H1 (cell line): ENCODE measurements at regions not wholly inside any gene's neighbourhood (a gene's known extent, or its start where the extent isn't known, plus 50 kb on each side); places are given as distances from the start of the nearest gene placed in this dataset.

Experiments
- CBX5 ChIP-seq: fragments of 300-800, 300-1000 bp; sonication (generic); IDR thresholded peaks from 2 replicates; pipeline ENCODE4 v1.7.1; 2016; ENCODE audit warnings: antibody characterized with exemption, low read length, low read depth
- CHD1 ChIP-seq: IDR thresholded peaks from 2 replicates; pipeline ENCODE4 v1.6.1; 2012; ENCODE audit warnings: low read depth, low read length, improper control_type of control experiment
- NRF1 ChIP-seq: IDR thresholded peaks from 2 replicates; pipeline ENCODE4 v1.6.1; 2011; ENCODE audit warnings: mild to moderate bottlenecking, low read depth, low read length, improper control_type of control experiment
- SAP30 ChIP-seq: fragments of 300-600 bp; sonication (generic); IDR thresholded peaks from 2 replicates; pipeline ENCODE4 v1.7.1; 2012; ENCODE audit warnings: low read length, moderate library complexity, mild to moderate bottlenecking, inconsistent platforms; ENCODE audit not compliant: insufficient read depth, insufficient replicate concordance
- SRF ChIP-seq: IDR thresholded peaks from 2 replicates; pipeline ENCODE4 v1.6.1; 2011; ENCODE audit warnings: mild to moderate bottlenecking, low read depth, low read length, moderate library complexity
- TF ChIP-seq, protein P1 (sequence below): IDR thresholded peaks from 2 replicates; pipeline ENCODE4 v1.6.1; 2012; ENCODE audit warnings: inconsistent platforms

DNA sequence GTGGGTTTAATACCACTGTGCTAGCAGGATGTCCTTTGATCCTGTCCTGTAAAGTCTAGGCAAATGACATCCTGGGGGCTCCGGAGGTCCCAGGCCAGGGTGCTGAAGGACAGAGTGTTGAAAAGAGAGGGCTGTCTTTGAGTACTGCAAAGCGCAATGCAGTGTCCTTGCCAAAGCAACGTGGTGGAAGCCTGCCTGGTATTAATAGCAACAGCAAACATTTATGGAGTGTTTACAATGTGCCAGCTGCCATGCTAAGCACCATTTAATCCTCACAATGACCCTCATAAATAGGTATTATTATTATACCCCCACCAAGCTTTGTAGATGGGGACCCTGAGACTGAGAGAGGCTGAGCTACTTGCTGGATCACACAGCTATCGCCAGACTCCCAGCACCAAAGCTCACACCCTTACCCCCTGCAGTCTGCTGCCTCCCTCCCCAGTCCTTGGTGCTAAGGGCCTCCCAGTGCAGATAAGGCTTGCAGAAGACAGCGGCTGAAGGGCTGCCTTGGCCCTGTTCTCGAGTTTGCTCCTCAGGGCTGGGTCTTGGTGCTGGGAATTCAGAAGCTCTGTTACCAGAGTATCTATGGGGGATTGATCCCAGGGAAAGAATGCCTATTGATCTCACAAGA lies 427.7 kb downstream of the FUT8 start (continued):
- TF ChIP-seq, protein P1, sequence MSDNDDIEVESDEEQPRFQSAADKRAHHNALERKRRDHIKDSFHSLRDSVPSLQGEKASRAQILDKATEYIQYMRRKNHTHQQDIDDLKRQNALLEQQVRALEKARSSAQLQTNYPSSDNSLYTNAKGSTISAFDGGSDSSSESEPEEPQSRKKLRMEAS = no peak
- no peak for TF ChIP-seq SRF
- TF ChIP-seq SAP30 = no peak
- no peak for TF ChIP-seq NRF1
- TF ChIP-seq CBX5 = no peak
- TF ChIP-seq CHD1 = no peak
